ENCODE measurements at regions not wholly inside any gene's neighbourhood (a gene's known extent, or its start where the extent isn't known, plus 50 kb on each side); places are given as distances from the start of the nearest gene placed in this dataset.

GRCh38 chr6:66986940-66987339 lies 1279.9 kb upstream of the EYS start:
- Histone ChIP-seq H3K36me3 (replicated peaks; ENCODE audit: insufficient read depth, low read depth) (no peaks in the 10 kb centered on the region), H3K4me2 (peak overlapping the region; percentile 49), H3K27me3 (no peaks in the 10 kb centered on the region), H2AFZ (no peak overlapping the region), H3K27ac (peak overlapping the region; percentile 79), H3K9me2 (replicated peaks; ENCODE audit: insufficient read depth) (no peaks in the 10 kb centered on the region), H4K20me1 (ENCODE audit: insufficient read depth, poor library complexity, severe bottlenecking) (no peaks in the 10 kb centered on the region), H3K79me2 (no peaks in the 10 kb centered on the region), H3K4me1 (ENCODE audit: insufficient read depth) (no peaks in the 10 kb centered on the region), H3K4me3 (no peak overlapping the region), H3K9me3 (ENCODE audit: low read depth) (peaks cover 6% of the 10 kb centered on the region)
- TF ChIP-seq CTCF (IDR thresholded peaks at IDR 0.05; ENCODE audit: poor library complexity) (no peak), EZH2 (IDR thresholded peaks at IDR 0.05; ENCODE audit: borderline replicate concordance) (no peak), EZH2phosphoT487 (IDR thresholded peaks at IDR 0.05; ENCODE audit: low read depth, severe bottlenecking, unreplicated experiment) (no peak)
- DNase-seq (ENCODE audit: low spot score): peak; percentile 59

- Histone ChIP-seq H3K4me2 (no peak overlapping the region), H3K9me2 (replicated peaks; ENCODE audit: insufficient read depth) (no peaks in the 10 kb centered on the region), H3K27me3 (no peaks in the 10 kb centered on the region), H3K4me1 (ENCODE audit: insufficient read depth) (no peaks in the 10 kb centered on the region), H3K36me3 (replicated peaks; ENCODE audit: insufficient read depth, low read depth) (no peaks in the 10 kb centered on the region), H2AFZ (no peak overlapping the region), H3K27ac (no peak overlapping the region), H3K79me2 (no peaks in the 10 kb centered on the region), H3K4me3 (no peak overlapping the region), H3K9me3 (ENCODE audit: low read depth) (peaks cover 6% of the 10 kb centered on the region), H4K20me1 (ENCODE audit: insufficient read depth, poor library complexity, severe bottlenecking) (no peaks in the 10 kb centered on the region)
- 84% methylated on average over 1 of the region's 1 CpG for WGBS (ENCODE audit: low lambda C conversion rate, missing lambda C conversion rate)
- DNase-seq (ENCODE audit: low spot score): no peak
- TF ChIP-seq CTCF (IDR thresholded peaks at IDR 0.05; ENCODE audit: poor library complexity) (no peak), EZH2 (IDR thresholded peaks at IDR 0.05; ENCODE audit: borderline replicate concordance) (no peak), EZH2phosphoT487 (IDR thresholded peaks at IDR 0.05; ENCODE audit: low read depth, severe bottlenecking, unreplicated experiment) (no peak)
Measured at GRCh38 chr6:66985816-66986215, 1278.8 kb upstream of the EYS start.

GRCh38 chr6:66970373-66970772 lies 1263.3 kb upstream of the EYS start:
- H3K79me2 ChIP-seq: no peaks in the 10 kb centered on the region
- WGBS (ENCODE audit: low lambda C conversion rate, missing lambda C conversion rate): 97% methylated on average over 1 of the region's 1 CpG
- TF ChIP-seq EZH2 (IDR thresholded peaks at IDR 0.05; ENCODE audit: borderline replicate concordance) (no peak), EZH2phosphoT487 (IDR thresholded peaks at IDR 0.05; ENCODE audit: low read depth, severe bottlenecking, unreplicated experiment) (no peak), CTCF (IDR thresholded peaks at IDR 0.05; ENCODE audit: poor library complexity) (no peak)
- H3K27me3 ChIP-seq: no peaks in the 10 kb centered on the region
- H3K4me2 ChIP-seq: no peak overlapping the region
- DNase-seq (ENCODE audit: low spot score): no peak
- no peak overlapping the region for H3K27ac ChIP-seq
- H3K36me3 ChIP-seq (replicated peaks; ENCODE audit: insufficient read depth, low read depth): no peaks in the 10 kb centered on the region
- H3K4me3 ChIP-seq: no peak overlapping the region
- no peaks in the 10 kb centered on the region for H3K9me3 ChIP-seq (ENCODE audit: low read depth)
- no peak overlapping the region for H2AFZ ChIP-seq
- no peaks in the 10 kb centered on the region for H3K4me1 ChIP-seq (ENCODE audit: insufficient read depth)
- H3K9me2 ChIP-seq (replicated peaks; ENCODE audit: insufficient read depth): no peaks in the 10 kb centered on the region
- no peaks in the 10 kb centered on the region for H4K20me1 ChIP-seq (ENCODE audit: insufficient read depth, poor library complexity, severe bottlenecking)

- Histone ChIP-seq H2AFZ (no peak overlapping the region), H3K27ac (no peak overlapping the region), H3K4me2 (no peak overlapping the region), H3K27me3 (no peaks in the 10 kb centered on the region), H3K4me3 (no peak overlapping the region), H4K20me1 (ENCODE audit: insufficient read depth, poor library complexity, severe bottlenecking) (no peaks in the 10 kb centered on the region), H3K9me3 (ENCODE audit: low read depth) (no peaks in the 10 kb centered on the region), H3K36me3 (replicated peaks; ENCODE audit: insufficient read depth, low read depth) (no peaks in the 10 kb centered on the region), H3K9me2 (replicated peaks; ENCODE audit: insufficient read depth) (no peaks in the 10 kb centered on the region), H3K79me2 (no peaks in the 10 kb centered on the region), H3K4me1 (ENCODE audit: insufficient read depth) (no peaks in the 10 kb centered on the region)
- whole genome bisulfite sequencing (ENCODE audit: low lambda C conversion rate, missing lambda C conversion rate): 86% methylated on average over 2 of the region's 2 CpGs
- TF ChIP-seq CTCF (IDR thresholded peaks at IDR 0.05; ENCODE audit: poor library complexity): no peak
- TF ChIP-seq EZH2 (IDR thresholded peaks at IDR 0.05; ENCODE audit: borderline replicate concordance): no peak
- no peak for TF ChIP-seq EZH2phosphoT487 (IDR thresholded peaks at IDR 0.05; ENCODE audit: low read depth, severe bottlenecking, unreplicated experiment)
- no peak for DNase-seq (ENCODE audit: low spot score)
Measured at GRCh38 chr6:66965227-66965626, 1258.2 kb upstream of the EYS start.

Measured in hepatocyte (in vitro differentiated cells).